Retina (tissue), 1 donor: ENCODE measurements at regions not wholly inside any gene's neighbourhood (a gene's known extent, or its start where the extent isn't known, plus 50 kb on each side); places are given as distances from the start of the nearest gene placed in this dataset.
A peak's percentile ranks its signal among the peaks of the same experiment; 100 is the strongest.
"Not testable (repeated sequence)": the region's sequence is repeated elsewhere in the genome, so short reads cannot be mapped to it uniquely, and the experiment has no call there.

Experiments used
- DNase-seq: peaks from one replicate; pipeline ENCODE4 v3.0.0-alpha.2; 2016

GRCh38 chr7:102721-103120 lies 89.7 kb upstream of the FAM20C start:
- no peak for DNase-seq

GRCh38 chr7:103981-104380 lies 88.4 kb upstream of the FAM20C start:
- DNase-seq: not testable (repeated sequence)

GRCh38 chr7:105002-105401 lies 87.4 kb upstream of the FAM20C start:
- no peak for DNase-seq

DNA sequence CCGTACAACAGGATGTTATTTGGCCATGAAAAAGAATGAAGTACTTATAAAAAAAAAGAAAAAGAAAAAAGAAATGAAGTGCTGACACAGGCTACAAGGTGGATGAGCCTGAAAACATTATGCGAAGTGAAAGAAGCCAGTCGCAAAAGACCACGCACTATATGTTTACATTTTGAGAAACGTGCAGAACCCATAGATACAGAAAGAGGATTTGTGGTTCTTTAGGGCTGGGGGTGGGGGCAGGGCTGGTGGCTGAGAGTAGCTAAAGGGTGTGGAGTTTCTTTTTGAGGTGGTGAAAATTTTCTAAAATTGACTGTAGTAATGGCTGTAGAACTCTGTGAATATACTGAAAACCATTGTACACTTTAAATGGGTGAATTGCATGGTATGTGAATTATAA lies 86.0 kb upstream of the FAM20C start:
- DNase-seq: no peak

- no peak for DNase-seq
Observed at GRCh38 chr7:107233-107632, 85.1 kb upstream of the FAM20C start.

DNA sequence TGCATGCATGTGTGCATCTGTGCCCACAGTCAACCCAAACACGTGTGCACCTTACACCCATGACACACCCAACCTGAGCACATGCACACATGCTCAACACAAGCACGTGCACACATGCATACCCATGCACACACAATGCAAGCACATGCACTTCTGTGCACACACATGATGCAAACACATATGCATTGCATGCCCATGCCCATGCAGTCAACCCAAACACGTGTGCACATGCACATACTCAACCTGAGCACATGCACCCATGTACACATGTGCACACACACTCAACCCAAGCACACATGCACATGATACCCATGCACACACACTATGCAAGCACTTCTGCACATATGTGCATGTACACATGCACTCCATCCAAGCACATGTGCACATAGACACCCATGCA lies 84.5 kb upstream of the FAM20C start:
- no peak for DNase-seq

- no peak for DNase-seq
Observed at GRCh38 chr7:109094-109493, 83.3 kb upstream of the FAM20C start.

DNA sequence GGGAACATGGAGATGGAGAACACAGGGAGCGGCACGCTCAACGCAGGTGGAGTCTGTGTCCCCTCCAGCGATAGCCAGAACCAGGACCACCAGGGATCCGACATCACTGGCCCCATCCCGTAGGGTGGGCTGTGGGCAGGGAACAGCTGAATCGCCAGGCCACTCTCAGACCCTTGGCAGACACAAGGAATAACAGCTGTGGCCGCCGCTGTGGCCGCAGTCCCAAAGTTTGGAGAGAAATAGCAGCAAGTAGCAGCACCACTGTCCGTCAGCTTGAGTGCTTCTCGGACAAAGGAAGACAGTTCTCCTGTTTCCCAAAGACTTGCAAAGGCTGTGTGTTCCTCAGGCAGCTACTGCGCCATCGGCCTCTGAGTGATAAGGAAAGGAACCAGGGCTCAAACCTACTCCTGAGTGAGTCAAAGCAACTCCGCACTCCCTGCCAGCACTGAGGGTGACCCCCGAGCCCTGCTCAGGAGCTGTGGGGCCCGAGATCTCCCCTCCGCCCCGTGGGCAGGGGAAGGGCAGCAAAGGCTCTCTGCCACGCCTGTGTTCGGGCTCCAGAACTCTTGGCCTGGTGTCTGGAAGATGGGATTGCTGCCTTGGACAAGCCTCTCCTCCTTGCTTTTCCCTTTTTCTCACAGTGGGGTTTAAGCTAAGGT lies 82.3 kb upstream of the FAM20C start:
- no peak for DNase-seq

GRCh38 chr7:110557-111232 lies 81.7 kb upstream of the FAM20C start:
- no peak for DNase-seq

GRCh38 chr7:111591-111990 lies 80.8 kb upstream of the FAM20C start:
- no peak for DNase-seq

DNA sequence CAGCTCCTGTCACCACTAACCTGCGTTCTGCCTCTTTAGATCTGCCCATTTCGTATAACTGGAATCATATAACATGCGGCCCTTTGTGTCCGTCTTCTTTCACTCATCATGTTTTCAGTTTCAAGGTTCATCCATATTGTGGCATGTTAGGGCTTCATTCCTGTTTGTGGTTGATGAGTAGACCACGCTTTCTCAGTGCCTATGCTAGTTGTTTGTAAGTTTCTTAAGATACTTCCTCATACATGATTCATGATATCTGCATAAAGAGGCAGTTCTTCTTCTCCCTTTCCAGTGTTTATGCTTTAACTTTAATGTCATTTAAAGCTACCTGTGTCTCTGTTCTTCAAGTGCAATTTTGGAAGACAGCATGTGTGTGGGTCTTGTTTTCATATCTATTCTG lies 79.5 kb upstream of the FAM20C start:
- DNase-seq: no peak

DNA sequence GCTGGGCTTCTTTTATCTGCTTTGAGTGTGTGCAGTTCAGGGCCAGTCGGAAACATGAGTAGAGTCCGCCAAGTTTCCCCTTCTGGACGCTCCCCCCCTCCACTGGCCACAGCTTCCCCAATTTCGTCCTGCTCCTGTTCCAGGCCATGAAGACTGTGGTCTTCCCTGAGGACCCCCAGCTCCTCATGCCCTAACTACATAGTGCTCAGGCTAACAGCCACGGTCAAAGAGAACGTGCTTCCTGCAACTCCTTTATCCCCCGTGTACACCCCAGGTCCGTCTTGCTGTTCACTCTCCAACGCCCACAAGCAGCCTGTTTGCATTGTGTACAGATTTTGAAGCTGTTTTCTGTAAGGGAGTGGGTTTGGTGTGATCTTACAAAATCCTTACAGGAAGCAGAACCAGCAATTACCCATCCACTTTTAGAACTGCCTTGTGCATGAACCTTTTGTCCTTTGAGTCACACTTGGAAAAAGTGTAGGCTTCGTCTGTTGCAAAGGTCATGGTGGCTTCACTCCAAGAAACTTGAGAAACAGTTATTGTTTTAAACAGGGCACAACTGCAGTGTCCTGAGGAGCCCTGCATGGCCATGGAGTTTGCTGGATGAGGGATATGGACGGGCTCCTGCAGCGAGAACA lies 77.0 kb upstream of the FAM20C start:
- DNase-seq: no peak

DNA sequence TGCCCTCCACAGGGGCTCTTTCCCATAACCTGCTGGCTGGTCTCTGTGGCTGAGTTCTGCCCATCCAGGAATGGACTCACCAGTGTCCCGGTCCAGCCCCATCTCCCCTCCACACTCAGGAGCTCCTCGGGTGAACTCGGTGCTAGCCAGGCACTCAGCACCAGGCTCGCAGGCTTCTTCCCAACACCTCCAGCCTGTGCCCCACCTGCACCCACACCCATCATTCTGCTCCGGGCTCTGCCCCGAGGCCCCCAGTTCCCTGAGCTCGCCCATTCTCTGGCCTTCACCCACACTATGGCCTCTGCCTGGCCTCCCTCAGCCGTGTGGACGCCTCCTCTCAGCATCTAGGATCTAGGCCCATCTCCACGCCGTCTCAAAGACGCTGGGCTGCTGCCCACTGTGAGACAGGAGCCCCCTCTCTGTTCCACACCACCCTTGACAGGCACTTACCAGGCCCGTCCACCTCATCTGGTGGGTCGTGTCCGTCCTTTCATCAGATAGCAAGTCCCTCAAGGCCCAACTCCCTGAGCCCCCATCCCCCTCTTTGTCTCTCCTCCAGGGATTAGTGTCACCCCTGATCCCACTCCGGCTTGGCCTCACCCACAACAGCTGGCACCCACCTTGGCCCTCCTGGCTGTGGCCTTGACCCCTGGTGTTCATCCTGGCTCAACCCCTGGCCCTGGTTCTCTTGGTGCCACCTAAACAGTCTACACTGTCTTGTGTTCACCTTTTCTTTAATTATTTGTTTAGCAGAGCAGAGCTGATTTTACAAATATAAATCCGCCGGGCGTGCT lies 76.0 kb upstream of the FAM20C start:
- no peak for DNase-seq

DNA sequence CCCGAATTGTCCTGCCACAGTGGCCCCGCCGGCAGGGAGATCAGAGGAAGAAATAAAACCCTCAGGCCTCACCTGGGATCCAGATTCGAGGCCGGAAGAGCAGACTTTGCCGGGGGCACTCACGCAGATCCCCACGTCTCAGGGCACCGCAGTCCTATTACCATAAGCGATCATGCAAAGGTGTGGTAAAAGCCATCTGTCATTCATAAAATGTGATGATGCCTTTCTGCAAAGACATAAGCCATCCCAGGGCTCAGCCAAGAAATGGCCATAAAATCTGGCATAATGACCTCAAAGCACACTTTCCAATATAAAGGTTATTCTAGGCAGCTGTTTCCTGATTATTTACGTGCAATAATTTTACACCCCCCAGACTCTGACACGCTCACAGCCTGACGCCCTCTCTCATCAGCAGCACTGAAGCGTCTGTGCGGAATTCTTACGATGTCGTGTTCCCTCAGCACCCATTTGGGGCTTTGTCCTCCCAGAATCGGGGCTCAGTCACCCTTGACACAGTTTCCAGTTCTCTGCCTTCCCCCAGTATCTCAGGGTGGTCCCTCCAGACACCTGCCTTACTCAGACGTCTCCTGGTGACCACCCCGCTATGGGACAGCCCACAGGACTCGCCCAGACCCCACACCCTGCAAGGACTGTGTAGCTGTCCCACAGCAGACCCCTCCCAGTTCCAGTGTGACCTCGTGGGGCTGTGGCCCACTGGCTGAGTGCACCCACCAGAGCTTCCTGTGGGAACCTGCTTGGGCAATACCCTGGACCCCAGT lies 74.3 kb upstream of the FAM20C start:
- DNase-seq: no peak

- no peak for DNase-seq
Observed at GRCh38 chr7:118615-119391, 73.6 kb upstream of the FAM20C start.

DNA sequence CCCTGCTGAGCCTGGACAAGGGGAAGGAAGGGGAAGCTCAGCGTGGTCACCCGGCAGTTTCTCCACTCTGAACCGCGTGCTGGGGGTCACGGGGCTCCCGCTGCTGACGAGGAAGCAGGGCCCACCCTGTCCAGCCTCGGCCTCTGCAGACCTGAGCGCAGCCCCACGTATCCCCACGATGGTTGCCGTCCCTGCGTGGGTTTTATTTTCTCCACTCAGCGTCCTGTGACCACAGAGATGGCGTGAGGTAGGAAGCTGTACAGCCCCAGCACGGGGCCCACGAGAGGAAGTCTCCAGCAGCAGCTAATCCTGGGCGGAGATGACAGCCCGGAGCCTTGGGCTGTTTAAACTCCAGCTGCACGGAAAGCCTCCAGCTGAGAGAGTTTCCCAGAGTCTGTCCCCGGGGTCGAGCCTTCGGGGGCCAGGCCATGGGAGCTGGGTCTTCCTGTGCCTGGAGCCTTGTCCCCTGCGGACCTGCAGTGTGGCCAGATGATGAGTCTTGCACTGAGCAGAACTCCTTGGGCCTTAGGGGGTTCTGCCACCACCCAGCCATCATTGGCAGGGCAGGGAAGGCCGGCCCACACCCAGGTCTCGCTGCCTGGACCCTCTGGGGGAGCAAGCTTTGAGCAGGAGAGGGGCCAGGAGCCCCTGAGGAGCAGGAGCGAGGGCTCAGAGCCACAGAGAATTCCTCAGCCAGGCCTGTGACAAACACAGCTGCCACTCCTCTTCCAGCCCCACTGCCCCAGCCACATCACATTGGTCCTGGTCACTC lies 72.8 kb upstream of the FAM20C start:
- peak; percentile 68 for DNase-seq

GRCh38 chr7:120164-120991 lies 72.0 kb upstream of the FAM20C start:
- no peak for DNase-seq

- no peak for DNase-seq
Observed at GRCh38 chr7:121002-121785, 71.2 kb upstream of the FAM20C start.

GRCh38 chr7:123237-123636 lies 69.1 kb upstream of the FAM20C start:
- no peak for DNase-seq
